NCI-H2196 (cell line): ENCODE measurements at regions not wholly inside any gene's neighbourhood (a gene's known extent, or its start where the extent isn't known, plus 50 kb on each side); places are given as distances from the start of the nearest gene placed in this dataset.
A peak's percentile ranks its signal among the peaks of the same experiment; 100 is the strongest.
"Not testable (repeated sequence)": the region's sequence is repeated elsewhere in the genome, so short reads cannot be mapped to it uniquely, and the experiment has no call there.

Experiments
- DNase-seq: peaks from one replicate; lab custom pipeline; 2025; ENCODE audit not compliant: unreplicated experiment; lab: John Stamatoyannopoulos, UW

GRCh38 chr1:238326479-238326878 lies 435.8 kb upstream of the ZP4 start:
- not testable (repeated sequence) for DNase-seq

DNA sequence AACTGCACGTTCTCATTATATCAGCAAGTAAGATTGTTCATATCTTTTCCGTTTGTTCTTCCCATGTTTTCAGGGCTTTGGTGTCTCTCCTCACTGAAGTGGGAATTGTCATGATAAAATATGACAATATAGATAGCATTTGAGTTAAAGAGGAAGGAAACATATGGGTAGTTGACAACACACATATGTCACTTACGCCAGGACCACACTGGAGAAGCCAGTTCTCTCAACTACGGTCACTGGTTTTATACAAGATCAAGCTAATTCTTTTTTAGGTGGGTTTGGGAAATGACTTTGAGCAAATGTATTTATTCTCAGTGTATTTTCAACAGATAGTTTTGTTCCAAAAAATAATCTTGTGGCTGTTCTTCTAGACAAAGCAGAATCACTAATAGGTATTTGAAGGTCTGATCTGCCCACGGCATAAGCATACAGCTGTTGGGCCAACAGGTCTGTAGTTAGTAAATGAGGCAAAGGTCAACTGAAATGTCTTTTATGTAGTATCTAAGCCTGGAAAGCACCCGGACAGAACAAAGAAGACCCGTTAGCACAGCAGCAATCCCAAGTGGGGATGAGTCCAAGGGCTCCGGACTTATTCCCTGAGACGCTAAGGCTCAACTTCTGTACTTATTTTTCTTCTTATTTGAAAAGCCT lies 433.6 kb upstream of the ZP4 start:
- DNase-seq = no peak

GRCh38 chr1:238323490-238323889 lies 432.8 kb upstream of the ZP4 start:
- DNase-seq = no peak

DNA sequence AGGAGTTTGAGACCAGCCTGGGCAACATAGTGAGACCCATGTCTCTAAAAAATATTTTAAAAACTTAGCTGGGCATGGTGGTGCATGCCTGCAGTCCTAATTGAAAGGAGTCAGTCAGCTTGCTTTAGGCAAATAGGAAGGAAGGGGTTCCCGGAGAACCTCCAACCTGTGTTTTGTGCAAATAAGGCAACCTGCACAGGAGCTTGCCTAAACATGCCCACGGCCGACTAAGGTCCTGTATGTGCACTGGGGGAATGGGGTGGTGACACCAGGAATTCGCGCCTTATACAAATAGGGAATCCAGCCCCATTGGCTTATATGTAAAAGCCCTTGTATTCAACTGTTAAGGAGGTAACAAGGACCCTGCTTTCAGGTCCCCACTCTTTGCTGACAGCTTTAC lies 429.2 kb upstream of the ZP4 start:
- no peak for DNase-seq

GRCh38 chr1:238318294-238319110 lies 427.8 kb upstream of the ZP4 start:
- DNase-seq = no peak

- DNase-seq = no peak
Measured at GRCh38 chr1:238312969-238313368, 422.2 kb upstream of the ZP4 start.

DNA sequence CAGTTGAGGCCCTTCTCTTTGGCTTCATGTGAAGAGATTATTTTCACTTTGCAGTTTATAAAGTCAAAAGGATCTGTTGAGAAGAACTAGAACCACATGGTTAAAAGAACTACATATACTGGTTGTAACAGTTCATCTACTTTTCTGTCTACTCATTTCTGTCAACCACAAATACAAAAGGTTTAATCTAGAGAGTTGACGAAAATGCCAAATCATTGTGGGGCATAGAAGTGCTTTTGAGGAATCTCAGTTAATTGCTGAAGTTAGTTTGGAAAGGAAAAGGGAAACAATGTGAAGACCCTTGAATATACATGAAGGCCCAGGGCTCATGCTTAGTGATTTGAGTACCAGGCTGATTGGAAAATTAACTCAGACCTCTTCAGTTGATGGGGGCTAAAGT lies 415.7 kb upstream of the ZP4 start:
- no peak for DNase-seq

- DNase-seq = no peak
Measured at GRCh38 chr1:238302646-238303045, 411.9 kb upstream of the ZP4 start.

GRCh38 chr1:238296371-238296770 lies 405.6 kb upstream of the ZP4 start:
- DNase-seq = no peak

GRCh38 chr1:238293075-238293474 lies 402.4 kb upstream of the ZP4 start:
- no peak for DNase-seq

DNA sequence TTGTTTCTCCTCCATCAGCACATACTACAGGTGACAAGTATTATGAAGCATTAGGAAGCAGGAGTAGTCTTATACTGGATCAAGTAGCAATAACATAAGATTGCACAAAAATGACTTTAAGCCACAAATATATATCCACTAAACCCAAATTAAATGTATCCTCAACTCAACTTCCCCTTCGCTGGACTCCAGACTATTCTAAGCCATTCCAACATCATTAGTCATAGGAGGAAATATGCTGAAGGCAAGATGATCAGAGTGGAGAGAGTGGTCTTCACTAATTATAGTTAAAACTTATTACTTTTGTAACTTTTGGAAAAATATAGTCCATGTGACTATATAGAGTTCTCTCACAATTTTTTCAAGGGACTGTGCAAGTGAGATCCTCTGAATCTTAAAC lies 390.7 kb upstream of the ZP4 start:
- no peak for DNase-seq

DNA sequence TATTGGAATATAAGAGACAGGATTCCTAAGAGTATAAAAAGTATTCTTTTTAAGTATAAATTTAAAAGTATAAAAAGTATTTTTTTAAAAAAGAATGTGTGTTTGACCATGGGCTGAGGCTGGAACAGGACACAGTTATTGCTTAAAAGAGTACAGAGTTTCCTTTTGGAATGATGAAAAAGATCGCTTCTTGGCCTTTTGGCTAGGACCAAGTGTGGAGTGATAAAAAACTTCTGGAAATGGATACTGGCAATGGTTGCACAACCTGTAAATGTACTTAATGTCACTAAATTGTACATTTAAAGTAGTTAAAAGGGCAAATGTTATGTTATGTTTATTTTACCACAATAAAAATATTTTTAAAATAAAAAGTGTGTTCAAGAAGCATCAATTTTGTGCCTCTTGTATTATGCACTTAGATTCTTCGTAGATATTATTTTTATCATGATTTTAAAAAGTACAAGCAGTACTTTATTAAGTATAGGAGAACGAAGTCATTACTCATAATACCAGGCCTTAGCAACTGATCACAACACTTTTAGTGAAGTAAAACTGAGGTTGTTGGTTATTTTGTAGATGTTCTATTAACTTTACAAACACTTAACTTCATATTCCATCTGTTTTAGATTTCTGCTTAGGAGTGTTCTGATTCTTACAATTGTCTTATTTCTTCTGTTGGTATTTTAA lies 389.1 kb upstream of the ZP4 start:
- no peak for DNase-seq

- DNase-seq = no peak
Measured at GRCh38 chr1:238272145-238272544, 381.4 kb upstream of the ZP4 start.

- DNase-seq = no peak
Measured at GRCh38 chr1:238265866-238266265, 375.1 kb upstream of the ZP4 start.

GRCh38 chr1:238264951-238265350 lies 374.2 kb upstream of the ZP4 start:
- DNase-seq = no peak

DNA sequence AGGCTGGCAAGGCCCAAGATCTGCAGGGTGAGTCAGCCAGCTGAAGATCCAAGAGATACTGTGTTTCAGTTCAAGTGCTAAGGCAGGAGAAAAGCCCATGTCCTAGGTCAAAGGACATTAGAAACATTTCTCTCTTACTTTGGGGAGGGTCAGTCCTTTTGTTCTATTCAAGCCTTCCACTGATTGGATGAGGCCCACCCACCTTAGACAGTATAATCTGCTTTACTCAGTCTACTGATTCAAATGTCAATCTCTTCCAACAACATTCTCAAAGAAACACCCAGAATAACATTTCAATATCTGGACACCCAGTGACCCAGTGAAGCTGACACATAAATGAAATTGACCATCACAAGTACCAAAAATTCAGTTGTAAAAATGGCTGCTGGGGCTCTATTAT lies 367.8 kb upstream of the ZP4 start:
- DNase-seq = no peak

DNA sequence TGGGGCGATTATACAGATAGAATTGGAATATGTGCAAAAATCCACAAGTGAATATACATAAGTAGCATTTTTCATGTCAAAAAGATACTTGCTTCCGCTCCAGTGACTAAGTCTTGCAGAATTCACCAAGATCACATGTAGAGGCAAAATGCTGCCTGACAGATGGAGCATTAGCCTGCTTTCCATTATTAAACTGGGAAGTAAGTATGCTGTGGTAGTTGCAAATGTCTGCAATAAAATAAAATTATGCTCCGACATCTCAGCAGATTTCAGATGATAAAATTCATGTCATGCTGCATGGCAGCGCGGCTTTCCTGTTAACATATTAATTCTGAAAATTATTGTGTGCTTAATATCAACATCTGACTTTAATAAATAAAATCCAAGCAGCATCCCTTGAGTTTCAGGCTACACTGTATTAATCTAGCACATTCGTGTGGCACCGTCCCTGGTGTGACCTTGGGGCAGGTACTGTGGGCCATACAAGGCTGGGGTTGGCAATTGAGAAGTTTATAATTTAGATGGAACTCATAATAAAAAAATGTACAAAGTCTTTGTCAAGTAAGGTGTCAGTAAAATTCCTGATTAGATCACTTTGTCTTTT lies 366.4 kb upstream of the ZP4 start:
- DNase-seq = no peak

GRCh38 chr1:238254935-238255334 lies 364.2 kb upstream of the ZP4 start:
- no peak for DNase-seq

DNA sequence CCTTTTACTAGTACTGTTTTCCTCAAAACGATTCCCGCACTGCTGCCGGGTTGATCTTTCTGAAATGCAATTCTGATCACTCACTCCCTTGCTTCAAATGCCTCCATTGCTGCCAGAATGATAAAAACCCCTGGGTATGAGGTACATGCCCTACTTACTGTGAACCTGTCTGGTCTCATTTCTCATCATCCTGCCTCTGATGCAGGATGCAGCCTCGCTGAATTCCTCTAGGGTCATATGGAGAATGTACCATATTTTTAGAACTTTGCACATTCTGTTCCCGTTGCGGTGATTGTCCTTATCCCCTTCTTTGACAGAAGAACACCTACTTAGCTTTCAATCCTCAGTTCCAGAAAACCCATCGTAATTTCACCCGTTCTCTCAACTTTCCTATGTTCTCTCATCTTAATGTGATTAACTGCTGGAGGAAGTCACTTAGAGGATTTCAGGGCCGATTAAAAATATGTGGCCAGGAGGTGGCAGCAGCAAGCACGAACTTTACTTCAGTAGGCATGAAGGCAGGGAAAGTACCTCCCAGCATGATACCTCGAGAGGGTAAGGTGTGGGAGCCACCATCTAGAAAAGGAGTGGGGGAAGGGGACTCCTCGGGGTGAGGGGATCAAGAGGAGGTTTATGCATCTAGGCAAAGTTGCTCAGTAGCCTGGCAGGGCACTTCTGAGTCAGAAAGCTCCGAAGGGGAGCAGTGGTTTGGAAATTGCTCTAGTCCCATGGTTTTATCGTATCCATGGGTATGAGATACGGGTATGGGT lies 361.5 kb upstream of the ZP4 start:
- DNase-seq = peak; percentile 1

DNA sequence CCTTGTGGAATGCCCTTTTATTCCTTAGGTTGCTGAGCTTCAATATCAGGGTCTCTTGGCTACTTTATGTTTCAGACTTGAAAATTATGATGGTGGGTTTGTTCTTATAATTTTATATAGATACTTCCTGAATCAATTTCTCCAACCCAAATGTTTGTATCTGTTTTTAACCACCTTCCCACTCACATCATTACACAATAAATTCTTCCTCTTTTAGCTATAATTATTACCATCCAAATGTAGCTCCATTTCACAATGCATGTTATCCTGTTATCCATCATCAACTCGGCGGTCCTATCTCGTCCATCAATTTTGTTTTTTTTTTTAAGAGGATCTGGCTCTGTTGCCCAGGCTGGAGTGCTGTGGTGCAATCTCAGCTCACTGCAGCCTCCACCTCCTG lies 357.6 kb upstream of the ZP4 start:
- DNase-seq = no peak

- DNase-seq = no peak
Measured at GRCh38 chr1:238242181-238242580, 351.5 kb upstream of the ZP4 start.
